Heart left ventricle (tissue), 16 donors: ENCODE measurements at regions not wholly inside any gene's neighbourhood (a gene's known extent, or its start where the extent isn't known, plus 50 kb on each side); places are given as distances from the start of the nearest gene placed in this dataset.

Source experiments
- ATAC-seq, 4 donors: fragments of 200-7000 bp; cut with Tn5 transposase; one replicate each; pipeline ENCODE4 v1.9.1; 2020 to 2022; ENCODE audit warnings: moderate library complexity in 4 of 4, mild to moderate bottlenecking in 3 of 4, moderate number of reproducible peaks in 1 of 4
- DNase-seq, 5 donors: peaks; one replicate each; pipeline ENCODE4 v3.0.0-alpha.2; 2020
- H3K27ac ChIP-seq, 12 donors: fragments of 200-600 bp; sonication (generic) in 4 of 12; one replicate each; pipeline versions ENCODE4 v1.5.0 to v1.8.0; 2016 to 2022; ENCODE audit warnings: mild to moderate bottlenecking in 2 of 12
- H3K27me3 ChIP-seq, 9 donors: fragments of 200-600 bp; sonication (generic) in 2 of 9; one replicate each; pipeline versions ENCODE4 v1.5.1 to v1.8.0; 2016 to 2022; ENCODE audit warnings: mild to moderate bottlenecking in 3 of 9
- H3K36me3 ChIP-seq, 9 donors: fragments of 200-600 bp; sonication (generic) in 2 of 9; one replicate each; pipeline versions ENCODE4 v1.5.0 to v1.8.0; 2018 to 2022; ENCODE audit warnings: mild to moderate bottlenecking in 2 of 9
- H3K4me1 ChIP-seq, 12 donors: fragments of 200-600 bp; sonication (generic) in 4 of 12; one replicate each; pipeline versions ENCODE4 v1.5.0 to v1.8.0; 2016 to 2022; ENCODE audit warnings: mild to moderate bottlenecking in 3 of 12
- H3K4me3 ChIP-seq, 12 donors: fragments of 200-600 bp; sonication (generic) in 4 of 12; one replicate each; pipeline versions ENCODE4 v1.5.0 to v1.8.0; 2017 to 2022; ENCODE audit warnings: mild to moderate bottlenecking in 9 of 12, moderate library complexity in 4 of 12
- H3K9me3 ChIP-seq, 12 donors: fragments of 200-600 bp; sonication (generic) in 4 of 12; one replicate each; pipeline versions ENCODE4 v1.5.0 to v1.8.0; 2016 to 2022; ENCODE audit warnings: mild to moderate bottlenecking in 1 of 12
- POLR2A ChIP-seq, 2 donors: fragments of 450-650 bp; IDR thresholded peaks; one replicate each; pipeline ENCODE4 v1.6.1; 2017; ENCODE audit warnings: antibody characterized with exemption in 2 of 2, mild to moderate bottlenecking in 2 of 2, moderate library complexity in 2 of 2
- WGBS, 4 donors: extraction: QIAGEN DNeasy Blood & Tissue Kit in 2 of 4; methylation state at CpG; one replicate each; pipeline versions ENCODE4 v1.1.5 to v1.1.7; 2013 to 2018; 5-methylcytosine and 5-hydroxymethylcytosine counted together
- intact Hi-C, 10 donors: fragments of 100-400 bp; cut with DNase I; formaldehyde crosslinking; loops; one replicate each; pipeline versions ENCODE4 v1.11.1 to v1.14.2; 2022
- TF ChIP-seq, protein P1 (sequence below), 12 donors: fragments of 200-600 bp; sonication (generic) in 4 of 12; IDR thresholded peaks; one replicate each; pipeline versions ENCODE4 v1.5.0 to v1.8.0; 2018 to 2022; ENCODE audit warnings: antibody characterized with exemption in 12 of 12, mild to moderate bottlenecking in 5 of 12
- donor health status: ischemic (EF 13 %, LVEDD 7.1; RV severe dilation, severe dysfunction).
- donor health status: healthy with polysubstance abuse.
- donor health status: DM: no; HTN: yes; CAD: no.
- donor health status: DM: no; HTN: no; CAD: no.
- donor health status: ischemic (EF 25% LVEDD 6.9; RV normal size, moderate dysfunction).
- donor health status: ischemic (EF 25% LVEDD 5.7; RV mildly dilated, moderate dysfunction).
- donor health status: healthy.
- donor health status: DM: yes; HTN: yes; CAD: no.
- donor health status: ischemic (EF 35%, LVEDD 5.7; RV mildly dilated, moderate dysfunction).
- donor health status: nonischemic (EF 11% LVEDD 7.7; RV severe dilation, severe dysfunction).
- donor health status: DM: yes; HTN: yes; CAD: no.
- donor health status: PGD.
- donor health status: ischemic (EF 29% LVEDD 5.4; RV normal size, mild dysfunction).
- donor health status: nonischemic (EF 23%, LVEDD 6.1; RV moderate dilation, normal function).

DNA sequence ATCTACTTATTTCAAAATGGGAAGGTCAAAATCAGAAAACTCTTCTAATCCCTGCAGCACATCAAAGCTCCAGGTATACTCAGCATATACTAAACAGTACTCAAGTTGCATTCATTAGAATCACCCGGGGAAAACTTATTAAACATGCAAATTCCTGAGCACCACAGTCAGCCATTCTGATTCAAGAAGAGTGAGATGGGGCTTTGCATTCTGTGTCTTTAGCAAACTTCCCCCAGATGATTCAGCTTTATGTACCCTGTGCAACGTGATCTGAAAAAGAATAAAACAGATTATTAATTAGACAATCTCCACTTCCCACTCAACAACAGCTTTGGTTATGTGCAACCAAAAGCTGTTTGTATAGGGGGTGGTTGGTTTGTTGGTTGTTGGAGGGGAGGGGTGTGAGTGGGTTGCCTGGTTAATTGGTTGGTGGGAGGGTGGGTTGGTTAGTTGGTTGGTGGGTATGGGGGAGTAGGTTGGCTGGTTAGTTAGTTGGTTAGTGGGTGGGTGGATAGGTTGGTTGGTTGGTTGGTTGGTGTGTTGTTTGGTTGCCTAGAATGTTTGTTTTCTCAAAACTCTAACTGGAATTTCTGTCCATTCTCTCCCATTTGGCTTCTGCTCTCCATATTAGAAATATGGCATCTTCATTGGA is 112.5 kb upstream of the AGAP1 start:
- H3K4me3 ChIP-seq = no peak overlapping the region
- H3K36me3 ChIP-seq = no peaks in the 10 kb centered on the region
- intact Hi-C loops = no loop called here
- TF ChIP-seq, protein P1, sequence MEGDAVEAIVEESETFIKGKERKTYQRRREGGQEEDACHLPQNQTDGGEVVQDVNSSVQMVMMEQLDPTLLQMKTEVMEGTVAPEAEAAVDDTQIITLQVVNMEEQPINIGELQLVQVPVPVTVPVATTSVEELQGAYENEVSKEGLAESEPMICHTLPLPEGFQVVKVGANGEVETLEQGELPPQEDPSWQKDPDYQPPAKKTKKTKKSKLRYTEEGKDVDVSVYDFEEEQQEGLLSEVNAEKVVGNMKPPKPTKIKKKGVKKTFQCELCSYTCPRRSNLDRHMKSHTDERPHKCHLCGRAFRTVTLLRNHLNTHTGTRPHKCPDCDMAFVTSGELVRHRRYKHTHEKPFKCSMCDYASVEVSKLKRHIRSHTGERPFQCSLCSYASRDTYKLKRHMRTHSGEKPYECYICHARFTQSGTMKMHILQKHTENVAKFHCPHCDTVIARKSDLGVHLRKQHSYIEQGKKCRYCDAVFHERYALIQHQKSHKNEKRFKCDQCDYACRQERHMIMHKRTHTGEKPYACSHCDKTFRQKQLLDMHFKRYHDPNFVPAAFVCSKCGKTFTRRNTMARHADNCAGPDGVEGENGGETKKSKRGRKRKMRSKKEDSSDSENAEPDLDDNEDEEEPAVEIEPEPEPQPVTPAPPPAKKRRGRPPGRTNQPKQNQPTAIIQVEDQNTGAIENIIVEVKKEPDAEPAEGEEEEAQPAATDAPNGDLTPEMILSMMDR (IDR thresholded peaks at IDR 0.05) = no peak
- no peak for TF ChIP-seq POLR2A (IDR thresholded peaks at IDR 0.05)
- ATAC-seq (no peak), DNase-seq (no peak)
- 76 to 89% (median 87%) methylated on average over 2 of the region's 2 CpGs for WGBS, 4 donors
- H3K27ac ChIP-seq = no peak overlapping the region
- no peaks in the 10 kb centered on the region for H3K9me3 ChIP-seq
- peaks cover 0 to 9% (median 0%) of the 10 kb centered on the region in 9 donors for H3K27me3 ChIP-seq
- H3K4me1 ChIP-seq = no peaks in the 10 kb centered on the region

GRCh38 chr2:235382179-235382578 is 111.7 kb upstream of the AGAP1 start:
- WGBS, 4 donors = 70 to 82% (median 71%) methylated on average over 6 of the region's 6 CpGs
- H3K4me1 ChIP-seq = no peaks in the 10 kb centered on the region
- H3K36me3 ChIP-seq = no peaks in the 10 kb centered on the region
- no peak for TF ChIP-seq POLR2A (IDR thresholded peaks at IDR 0.05)
- TF ChIP-seq, protein P1 (IDR thresholded peaks at IDR 0.05) = no peak
- DNase-seq (no peak), ATAC-seq (no peak)
- no peaks in the 10 kb centered on the region for H3K9me3 ChIP-seq
- H3K27ac ChIP-seq = no peak overlapping the region
- intact Hi-C loops = no loop called here
- H3K27me3 ChIP-seq = peaks cover 0 to 11% (median 0%) of the 10 kb centered on the region in 9 donors
- no peak overlapping the region for H3K4me3 ChIP-seq

DNA sequence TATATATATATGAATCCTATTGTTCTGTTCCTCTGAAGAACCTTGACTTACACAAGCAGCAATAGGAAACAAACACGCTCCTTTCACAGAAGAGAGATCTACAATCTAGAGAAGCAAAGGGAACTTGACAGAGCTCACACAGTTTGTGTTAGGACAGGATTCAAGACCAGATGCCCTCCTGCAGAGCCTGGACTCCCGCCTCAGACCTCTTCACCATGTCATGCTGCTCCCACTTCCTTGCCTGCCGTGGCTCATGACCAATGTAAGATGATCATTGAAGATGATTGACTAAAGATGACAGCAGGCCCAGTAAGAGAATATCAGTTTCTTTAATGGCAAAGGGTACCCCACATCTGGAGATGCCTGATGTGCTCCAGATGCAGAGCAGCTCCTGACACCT is 111.2 kb upstream of the AGAP1 start:
- DNase-seq = no peak
- ATAC-seq = no peak
- no peak overlapping the region for H3K4me3 ChIP-seq
- no peaks in the 10 kb centered on the region for H3K36me3 ChIP-seq
- H3K27me3 ChIP-seq = peaks cover 0 to 13% (median 0%) of the 10 kb centered on the region in 9 donors
- 91 to 100% (median 93%) methylated on average over 2 to 3 of the region's 3 CpGs for WGBS, 4 donors
- H3K27ac ChIP-seq = no peak overlapping the region
- TF ChIP-seq, protein P1 (IDR thresholded peaks at IDR 0.05) = no peak
- TF ChIP-seq POLR2A (IDR thresholded peaks at IDR 0.05) = no peak
- intact Hi-C loops = no loop called here
- no peaks in the 10 kb centered on the region for H3K4me1 ChIP-seq
- H3K9me3 ChIP-seq = no peaks in the 10 kb centered on the region

DNA sequence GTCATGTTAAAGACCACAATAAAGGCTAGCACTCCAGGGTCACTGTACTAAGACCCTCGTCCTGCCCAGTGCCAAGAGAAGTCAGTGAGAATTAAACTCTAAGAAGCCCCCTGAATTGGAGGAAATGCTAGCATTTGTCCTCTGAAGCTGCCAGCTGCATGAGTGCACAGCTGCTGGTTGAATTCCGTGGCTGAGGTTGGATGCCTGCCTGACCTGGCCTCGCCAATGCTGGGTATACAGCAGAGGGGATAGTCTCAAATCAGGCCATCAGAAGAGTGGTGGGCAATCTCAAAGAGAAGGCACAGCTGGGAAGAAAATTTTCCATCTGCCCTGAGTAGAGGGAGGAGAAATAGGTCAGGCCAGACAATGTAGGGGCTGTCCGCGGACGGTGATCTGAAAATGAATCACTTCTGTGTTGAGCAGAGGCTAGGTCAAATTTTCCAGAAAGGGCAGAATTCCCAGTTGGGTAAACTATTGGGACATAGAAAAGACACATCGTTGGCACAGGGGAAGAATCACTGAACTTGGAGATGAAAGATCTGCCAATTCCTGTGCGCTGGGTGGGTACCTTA is 110.5 kb upstream of the AGAP1 start:
- H3K27me3 ChIP-seq = peaks cover 0 to 13% (median 0%) of the 10 kb centered on the region in 9 donors
- no peaks in the 10 kb centered on the region for H3K4me1 ChIP-seq
- intact Hi-C loops = no loop called here
- no peak for ATAC-seq
- 89 to 90% (median 89%) methylated on average over 8 of the region's 8 CpGs for WGBS, 4 donors
- no peaks in the 10 kb centered on the region for H3K9me3 ChIP-seq
- H3K27ac ChIP-seq = no peak overlapping the region
- H3K4me3 ChIP-seq = no peak overlapping the region
- TF ChIP-seq POLR2A (IDR thresholded peaks at IDR 0.05) = no peak
- TF ChIP-seq, protein P1 (IDR thresholded peaks at IDR 0.05) = no peak
- H3K36me3 ChIP-seq = no peaks in the 10 kb centered on the region
- no peak for DNase-seq
